Stomach (tissue), 8 donors: ENCODE measurements at regions not wholly inside any gene's neighbourhood (a gene's known extent, or its start where the extent isn't known, plus 50 kb on each side); places are given as distances from the start of the nearest gene placed in this dataset.

Source experiments
- DNase-seq, 2 donors: peaks; one replicate each; pipeline versions ENCODE4 v3.0.0 to v3.0.0-alpha.2; 2013 to 2019
- H3K27ac ChIP-seq, 5 donors: fragments of 200-600 bp in 4 of 5; sonication (generic) in 4 of 5; one replicate each; pipeline ENCODE4 v1.5.1; 2013 to 2019; ENCODE audit warnings: mild to moderate bottlenecking in 1 of 5, moderate library complexity in 1 of 5
- H3K27me3 ChIP-seq, 3 donors: fragments of 200-600 bp; sonication (generic); one replicate each; pipeline ENCODE4 v1.5.1; 2017 to 2019; ENCODE audit warnings: mixed run types in 1 of 3
- H3K36me3 ChIP-seq, 4 donors: fragments of 200-600 bp; sonication (generic); 1 replicate in 3 of 4; 2 replicates in 1 of 4; pipeline ENCODE4 v1.5.1; 2016 to 2019
- H3K4me1 ChIP-seq, 4 donors: fragments of 200-600 bp; sonication (generic); one replicate each; pipeline ENCODE4 v1.5.1; 2016 to 2019
- H3K4me3 ChIP-seq, 4 donors: fragments of 200-600 bp; sonication (generic) in 3 of 4; one replicate each; pipeline ENCODE4 v1.5.1; 2016 to 2019; ENCODE audit warnings: mild to moderate bottlenecking in 1 of 4
- H3K9me3 ChIP-seq, 4 donors: fragments of 200-600 bp; sonication (generic); one replicate each; pipeline ENCODE4 v1.5.1; 2016 to 2019
- EP300 ChIP-seq: sonication (generic); formaldehyde crosslinking; IDR thresholded peaks from one replicate; pipeline ENCODE4 v1.6.1; 2017; ENCODE audit warnings: antibody characterized with exemption
- POLR2A ChIP-seq, 4 donors: fragments of 450-650 bp; IDR thresholded peaks; one replicate each; pipeline ENCODE4 v1.6.1; 2016; ENCODE audit warnings: antibody characterized with exemption in 4 of 4, control low read depth in 2 of 4, mild to moderate bottlenecking in 1 of 4, moderate library complexity in 1 of 4
- POLR2AphosphoS5 ChIP-seq, 3 donors: sonication (generic); formaldehyde crosslinking; IDR thresholded peaks; one replicate each; pipeline ENCODE4 v1.6.1; 2016; ENCODE audit warnings: antibody characterized with exemption in 3 of 3
- WGBS, 5 donors: extraction: QIAGEN DNeasy Blood & Tissue Kit in 3 of 5; methylation state at CpG; one replicate each; pipeline versions ENCODE4 v1.1.5 to v1.1.7; 2013 to 2018; 5-methylcytosine and 5-hydroxymethylcytosine counted together
- intact Hi-C: fragments of 100-400 bp; cut with DNase I; formaldehyde crosslinking; loops from one replicate; pipeline ENCODE4 v1.15.1; 2023; ENCODE audit warnings: low total_unique reads
- TF ChIP-seq, protein P1 (sequence below), 7 experiments: fragments of 450-650 bp in 4 of 7; fragments of 200-600 bp in 3 of 7; sonication (generic) in 3 of 7; IDR thresholded peaks; one replicate each; pipeline ENCODE4 v1.5.1; 2016 to 2019; ENCODE audit warnings: antibody characterized with exemption in 7 of 7, control low read depth in 2 of 7, mild to moderate bottlenecking in 1 of 7
- donor health status: healthy with polysubstance abuse.
- donor health status: Bipolar disorder and iron deficiency.
- donor health status: healthy.

DNA sequence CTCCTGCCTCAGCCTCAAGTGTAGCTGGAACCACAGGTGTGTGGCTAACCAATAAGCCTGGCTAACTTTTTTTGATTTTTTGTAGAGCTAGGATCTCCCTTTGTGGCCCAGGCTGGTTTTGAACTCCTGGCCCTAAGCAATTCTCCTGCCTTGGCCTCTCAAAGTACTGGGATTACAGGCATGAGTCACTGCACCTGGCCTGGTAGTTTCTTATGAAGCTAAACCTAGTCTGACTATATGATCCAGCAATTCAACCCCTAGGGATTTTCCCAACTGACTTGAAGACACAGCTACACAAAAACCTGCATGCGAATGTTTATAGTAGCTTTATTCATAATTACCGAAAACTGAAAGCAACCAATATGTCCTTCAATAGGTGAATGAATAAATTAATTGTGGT, 176.2 kb upstream of the IRX3 start:
- Histone ChIP-seq H3K9me3 (peaks cover 0 to 26% (median 19%) of the 10 kb centered on the region in 4 donors), H3K4me1 (no peaks in the 10 kb centered on the region), H3K4me3 (no peak overlapping the region), H3K27ac (no peak overlapping the region), H3K36me3 (no peaks in the 10 kb centered on the region), H3K27me3 (peaks cover 0 to 7% (median 0%) of the 10 kb centered on the region in 3 donors)
- no peak for DNase-seq
- 96 to 99% (median 98%) methylated on average over 2 of the region's 2 CpGs for WGBS, 5 donors
- intact Hi-C loops: no loop called here
- TF ChIP-seq, protein P1, sequence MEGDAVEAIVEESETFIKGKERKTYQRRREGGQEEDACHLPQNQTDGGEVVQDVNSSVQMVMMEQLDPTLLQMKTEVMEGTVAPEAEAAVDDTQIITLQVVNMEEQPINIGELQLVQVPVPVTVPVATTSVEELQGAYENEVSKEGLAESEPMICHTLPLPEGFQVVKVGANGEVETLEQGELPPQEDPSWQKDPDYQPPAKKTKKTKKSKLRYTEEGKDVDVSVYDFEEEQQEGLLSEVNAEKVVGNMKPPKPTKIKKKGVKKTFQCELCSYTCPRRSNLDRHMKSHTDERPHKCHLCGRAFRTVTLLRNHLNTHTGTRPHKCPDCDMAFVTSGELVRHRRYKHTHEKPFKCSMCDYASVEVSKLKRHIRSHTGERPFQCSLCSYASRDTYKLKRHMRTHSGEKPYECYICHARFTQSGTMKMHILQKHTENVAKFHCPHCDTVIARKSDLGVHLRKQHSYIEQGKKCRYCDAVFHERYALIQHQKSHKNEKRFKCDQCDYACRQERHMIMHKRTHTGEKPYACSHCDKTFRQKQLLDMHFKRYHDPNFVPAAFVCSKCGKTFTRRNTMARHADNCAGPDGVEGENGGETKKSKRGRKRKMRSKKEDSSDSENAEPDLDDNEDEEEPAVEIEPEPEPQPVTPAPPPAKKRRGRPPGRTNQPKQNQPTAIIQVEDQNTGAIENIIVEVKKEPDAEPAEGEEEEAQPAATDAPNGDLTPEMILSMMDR (IDR thresholded peaks at IDR 0.05): no peak
- TF ChIP-seq EP300 (no peak), POLR2AphosphoS5 (IDR thresholded peaks at IDR 0.05) (no peak), POLR2A (IDR thresholded peaks at IDR 0.05) (no peak)

DNA sequence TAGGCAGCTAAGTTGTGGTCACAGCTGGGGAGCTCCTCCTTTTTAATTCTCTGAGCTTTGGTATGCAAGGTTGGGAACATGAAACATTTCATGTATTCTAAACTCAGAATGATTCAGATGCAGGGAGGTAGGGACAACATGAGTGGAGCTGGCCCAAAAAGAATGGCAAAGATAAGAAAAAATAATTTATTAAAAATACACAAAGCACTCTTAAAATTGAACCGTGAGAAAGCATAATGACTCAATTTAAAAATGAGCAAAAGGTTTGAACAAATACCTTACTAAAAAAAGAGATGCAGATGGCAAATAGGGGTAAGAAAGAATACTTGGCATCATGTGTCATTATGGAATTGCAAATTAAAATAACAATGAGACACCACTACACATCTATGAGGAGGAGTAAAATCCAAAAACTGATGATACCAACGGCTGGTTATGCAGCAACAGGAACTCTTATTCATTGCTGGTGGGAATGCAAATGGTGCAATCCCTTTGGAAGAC, 175.6 kb upstream of the IRX3 start:
- H3K4me3 ChIP-seq: no peak overlapping the region
- no peak overlapping the region for H3K27ac ChIP-seq
- 82 to 89% (median 84%) methylated on average over 2 of the region's 2 CpGs for WGBS, 5 donors
- H3K9me3 ChIP-seq: peaks cover 0 to 26% (median 19%) of the 10 kb centered on the region in 4 donors
- DNase-seq: no peak
- H3K4me1 ChIP-seq: no peaks in the 10 kb centered on the region
- no peaks in the 10 kb centered on the region for H3K36me3 ChIP-seq
- peaks cover 0 to 7% (median 0%) of the 10 kb centered on the region in 3 donors for H3K27me3 ChIP-seq
- intact Hi-C loops: no loop called here
- TF ChIP-seq POLR2AphosphoS5 (IDR thresholded peaks at IDR 0.05) (no peak), POLR2A (IDR thresholded peaks at IDR 0.05) (no peak), EP300 (no peak)
- TF ChIP-seq, protein P1 (IDR thresholded peaks at IDR 0.05): no peak

- no peak for DNase-seq
- 76 to 87% (median 82%) methylated on average over 11 of the region's 11 CpGs for WGBS, 5 donors
- Histone ChIP-seq H3K4me3 (no peak overlapping the region), H3K4me1 (peaks cover 0 to 7% (median 0%) of the 10 kb centered on the region in 4 donors), H3K27me3 (peaks cover 0 to 7% (median 0%) of the 10 kb centered on the region in 3 donors), H3K36me3 (no peaks in the 10 kb centered on the region), H3K9me3 (peaks cover 0 to 25% (median 15%) of the 10 kb centered on the region in 4 donors), H3K27ac (no peak overlapping the region)
- TF ChIP-seq POLR2A (IDR thresholded peaks at IDR 0.05): no peak
- no peak for TF ChIP-seq POLR2AphosphoS5 (IDR thresholded peaks at IDR 0.05)
- TF ChIP-seq EP300: no peak
- TF ChIP-seq, protein P1 (IDR thresholded peaks at IDR 0.05): no peak
- intact Hi-C loops: no loop called here
These were observed 173.8 kb upstream of the IRX3 start for GRCh38 chr16:54460263-54460860.

GRCh38 chr16:54459509-54460262, 173.1 kb upstream of the IRX3 start:
- H3K27me3 ChIP-seq: peaks cover 0 to 7% (median 0%) of the 10 kb centered on the region in 3 donors
- DNase-seq: no peak
- peaks cover 0 to 18% (median 10%) of the 10 kb centered on the region in 4 donors for H3K9me3 ChIP-seq
- H3K36me3 ChIP-seq: no peaks in the 10 kb centered on the region
- intact Hi-C loops: no loop called here
- H3K27ac ChIP-seq: no peak overlapping the region
- no peak overlapping the region for H3K4me3 ChIP-seq
- 73 to 84% (median 81%) methylated on average over 13 of the region's 13 CpGs for WGBS, 5 donors
- no peak for TF ChIP-seq EP300
- TF ChIP-seq POLR2AphosphoS5 (IDR thresholded peaks at IDR 0.05): no peak
- no peak for TF ChIP-seq POLR2A (IDR thresholded peaks at IDR 0.05)
- TF ChIP-seq, protein P1 (IDR thresholded peaks at IDR 0.05): no peak
- H3K4me1 ChIP-seq: peaks cover 0 to 13% (median 0%) of the 10 kb centered on the region in 4 donors
